HPDE6-E6E7 (cell line): ENCODE measurements at regions not wholly inside any gene's neighbourhood (a gene's known extent, or its start where the extent isn't known, plus 50 kb on each side); places are given as distances from the start of the nearest gene placed in this dataset.

Source experiments
- DNase-seq: peaks from one replicate; pipeline ENCODE4 v3.0.0; 2011; ENCODE audit warnings: missing footprints; ENCODE audit errors: extremely low spot score

DNA sequence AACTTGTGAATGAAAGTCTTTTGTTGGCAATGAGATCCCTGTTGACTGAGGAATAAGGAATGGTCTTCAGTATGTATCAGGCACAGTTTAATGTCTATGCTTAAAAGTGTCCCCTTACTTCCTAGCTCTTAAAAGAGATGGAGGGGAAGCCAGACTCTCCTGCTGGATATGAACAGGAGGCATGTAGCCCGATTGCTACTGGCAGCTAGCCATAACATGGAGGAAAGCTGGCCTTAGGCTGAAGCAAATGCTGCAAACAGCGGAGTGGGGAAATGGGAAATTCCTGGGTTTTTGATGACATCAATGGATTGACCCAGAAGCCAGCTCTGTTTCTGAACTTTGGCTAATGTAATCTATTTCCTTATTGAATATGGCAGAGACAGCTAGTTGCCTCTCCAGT, 266.1 kb downstream of the SLC4A3 start:
- no peak for DNase-seq

DNA sequence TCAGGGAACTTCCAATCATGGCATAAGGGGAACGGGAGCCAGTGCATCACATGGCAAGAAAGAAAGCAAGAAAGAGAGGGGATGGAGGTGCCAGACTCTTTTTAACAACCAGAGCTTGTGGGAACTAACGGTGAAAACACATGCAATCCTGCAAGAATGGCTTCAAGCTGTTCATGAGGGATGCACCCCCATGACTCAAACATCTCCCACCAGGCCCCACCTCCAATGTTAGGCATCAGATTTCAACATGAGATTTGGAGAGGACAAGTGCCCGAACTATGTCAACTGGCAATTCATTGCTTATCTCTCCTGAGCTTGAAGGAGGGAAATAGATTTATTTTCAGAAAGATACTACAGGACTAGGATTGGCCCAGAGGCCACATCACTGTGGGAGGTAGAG, 270.0 kb downstream of the SLC4A3 start:
- no peak for DNase-seq

- DNase-seq = no peak
Measured at GRCh38 chr2:219901155-219901554, 273.7 kb downstream of the SLC4A3 start.

GRCh38 chr2:219902891-219903552, 275.6 kb downstream of the SLC4A3 start:
- DNase-seq = no peak

DNA sequence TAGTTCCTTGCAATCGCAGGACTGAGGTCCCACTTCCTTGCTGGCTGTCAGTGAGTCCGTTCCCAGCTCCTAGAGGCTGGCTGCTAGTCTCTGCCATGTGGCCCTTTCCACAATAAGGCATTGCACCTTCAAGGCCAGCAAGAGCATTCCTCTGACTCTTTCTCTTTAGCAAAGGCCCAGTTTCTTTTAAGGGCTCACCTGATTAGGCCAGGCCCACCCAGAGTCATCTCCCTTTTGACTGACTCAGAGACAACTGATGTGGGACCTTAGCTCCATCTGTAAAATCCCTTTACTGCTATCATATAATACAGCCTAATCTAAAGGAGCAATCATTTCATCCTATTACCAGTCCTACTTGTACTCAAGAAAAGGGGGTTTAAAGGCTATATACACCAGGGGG, 278.2 kb downstream of the SLC4A3 start:
- DNase-seq = no peak

DNA sequence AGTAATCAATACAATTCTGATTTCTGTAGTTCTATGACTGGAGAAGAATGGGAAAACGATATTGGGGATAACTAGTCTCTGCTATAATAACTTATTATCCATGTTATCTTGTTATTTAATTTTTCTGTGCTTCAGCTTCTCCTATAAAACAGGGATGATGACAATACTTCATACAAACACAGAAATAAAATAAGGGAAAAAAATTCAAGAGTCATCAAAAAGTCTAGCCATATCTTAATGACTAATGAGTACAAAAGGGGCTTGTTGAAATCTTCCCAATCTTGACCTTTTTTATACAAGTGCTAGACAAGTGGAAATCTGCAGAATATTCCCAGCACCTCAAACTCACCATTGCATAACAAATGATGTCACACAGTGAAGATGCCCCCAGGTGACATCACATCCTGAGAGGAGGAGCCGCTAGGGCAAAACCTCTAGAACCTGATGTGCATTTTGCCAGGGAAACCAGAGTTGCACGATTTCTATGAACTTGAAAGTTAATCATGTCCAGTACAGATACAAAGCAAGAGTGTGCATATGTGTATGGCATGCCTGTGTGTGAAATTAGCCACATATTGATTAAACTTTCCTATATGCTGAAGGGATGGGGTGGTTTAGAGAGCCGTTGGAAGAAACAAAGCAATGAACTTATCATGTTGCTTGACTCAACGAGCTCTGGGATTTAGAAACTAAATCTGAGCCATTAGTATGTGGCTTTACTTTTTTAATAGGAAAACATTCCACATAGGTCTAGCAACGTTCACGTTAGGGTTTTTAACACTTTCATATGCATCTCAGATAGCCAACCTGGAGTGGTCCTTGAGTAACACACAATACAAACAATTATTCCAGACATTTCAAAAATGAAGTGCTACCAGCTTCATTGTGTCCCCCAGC, 278.9 kb downstream of the SLC4A3 start:
- DNase-seq = no peak

DNA sequence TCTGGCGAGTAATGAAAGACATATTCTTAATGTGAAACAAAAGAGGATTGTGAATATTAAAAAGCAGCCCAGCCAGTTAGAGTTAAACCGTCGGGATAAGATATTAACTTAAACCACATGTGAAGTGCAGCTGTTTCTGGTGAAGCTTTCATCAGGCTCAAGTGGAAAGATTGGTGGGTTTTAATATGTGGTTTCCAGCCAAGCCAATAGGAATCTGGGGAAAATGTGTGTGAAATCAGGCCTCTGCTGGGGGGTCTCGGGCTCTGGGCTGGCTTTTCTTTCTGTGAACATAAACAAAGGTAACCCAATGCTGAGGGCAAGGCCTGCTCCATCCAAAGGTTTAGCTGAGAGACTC, 279.6 kb downstream of the SLC4A3 start:
- no peak for DNase-seq

DNA sequence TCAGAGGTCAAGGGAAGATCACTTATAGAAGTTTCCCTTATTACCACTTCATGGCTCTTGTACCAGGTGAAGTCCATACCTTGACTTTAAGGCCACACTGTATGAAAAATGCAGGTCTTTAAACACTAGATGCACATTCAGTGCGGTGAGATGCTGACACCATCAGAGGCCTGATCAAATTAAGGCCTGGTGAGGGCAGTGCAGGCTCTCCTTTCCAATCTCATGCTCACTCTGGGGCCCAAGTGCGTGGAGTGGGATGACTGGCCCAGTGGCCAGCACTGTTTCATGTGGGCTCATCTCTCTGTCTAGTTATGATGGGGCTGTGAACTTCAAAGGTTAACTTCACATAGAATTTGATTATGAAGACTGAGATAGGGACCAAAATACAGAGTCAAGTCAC, 281.1 kb downstream of the SLC4A3 start:
- DNase-seq = no peak

GRCh38 chr2:219911541-219911940, 284.1 kb downstream of the SLC4A3 start:
- DNase-seq = no peak

DNA sequence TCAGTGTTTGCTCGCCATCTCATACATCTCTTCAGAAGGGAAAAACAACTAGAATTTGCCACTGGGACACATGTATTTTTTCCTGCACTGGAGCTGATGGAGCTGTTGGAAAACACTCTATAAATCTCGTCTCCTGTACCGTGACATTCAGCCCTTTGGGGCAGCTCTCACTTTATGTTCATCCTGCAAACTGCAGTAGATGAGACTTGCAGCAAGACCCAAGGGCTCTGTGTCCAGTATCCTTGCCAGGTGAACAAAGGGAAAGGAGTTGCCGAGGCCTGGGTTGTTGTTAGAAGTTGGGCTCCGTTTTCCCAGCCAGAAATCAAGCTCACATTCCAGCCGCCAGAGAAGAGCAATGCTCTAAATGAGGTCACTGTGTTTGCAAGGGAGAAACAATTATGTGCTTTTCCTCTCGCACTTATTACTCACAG, 285.1 kb downstream of the SLC4A3 start:
- DNase-seq = no peak

DNA sequence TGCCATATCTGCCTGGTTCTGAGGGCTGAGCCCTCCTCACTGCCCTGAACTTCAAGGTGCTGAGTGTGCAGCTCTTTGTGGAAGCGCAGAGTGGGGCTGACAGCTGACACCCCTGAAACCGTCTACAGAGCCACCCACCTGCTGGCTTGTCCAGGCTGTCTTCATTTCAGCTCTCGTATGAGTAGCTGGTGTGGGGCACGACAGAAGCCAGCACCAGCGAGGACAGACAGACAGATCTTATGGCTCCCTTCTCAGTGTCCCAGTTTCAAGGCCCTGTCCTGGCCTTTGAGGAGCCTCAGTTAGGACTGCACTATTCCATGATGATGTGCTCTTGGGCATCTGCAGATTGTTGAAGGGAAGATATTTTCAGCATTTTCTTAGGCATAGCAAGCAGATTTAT, 287.1 kb downstream of the SLC4A3 start:
- no peak for DNase-seq

DNA sequence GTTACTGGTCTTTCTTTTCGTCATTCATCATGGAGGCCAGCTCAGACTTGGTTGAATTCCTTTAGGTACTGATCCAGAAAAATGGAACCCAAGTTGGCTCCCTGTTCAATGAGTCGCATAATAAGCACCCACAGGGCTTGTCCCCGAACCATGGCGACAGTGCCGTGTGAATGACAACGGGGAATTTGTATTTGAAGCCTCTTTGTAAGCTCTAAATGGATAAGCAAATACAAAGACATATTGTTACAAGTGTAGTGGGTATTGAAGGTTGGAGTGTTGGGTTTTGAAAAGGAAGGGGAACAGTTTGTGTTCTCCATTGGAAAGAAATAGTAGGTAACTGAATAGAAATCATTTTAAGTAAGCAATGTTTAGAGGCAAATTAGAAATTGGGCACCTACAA, 288.9 kb downstream of the SLC4A3 start:
- DNase-seq = no peak

- DNase-seq = no peak
Measured at GRCh38 chr2:219916726-219917440, 289.5 kb downstream of the SLC4A3 start.

GRCh38 chr2:219918254-219918653, 290.8 kb downstream of the SLC4A3 start:
- no peak for DNase-seq

GRCh38 chr2:219918944-219919343, 291.5 kb downstream of the SLC4A3 start:
- DNase-seq = no peak

GRCh38 chr2:219919506-219919905, 292.1 kb downstream of the SLC4A3 start:
- DNase-seq = no peak

- no peak for DNase-seq
Measured at GRCh38 chr2:219929835-219930234, 302.4 kb downstream of the SLC4A3 start.

GRCh38 chr2:219939647-219940046, 312.2 kb downstream of the SLC4A3 start:
- no peak for DNase-seq

- DNase-seq = no peak
Measured at GRCh38 chr2:219944866-219945265, 317.4 kb downstream of the SLC4A3 start.

DNA sequence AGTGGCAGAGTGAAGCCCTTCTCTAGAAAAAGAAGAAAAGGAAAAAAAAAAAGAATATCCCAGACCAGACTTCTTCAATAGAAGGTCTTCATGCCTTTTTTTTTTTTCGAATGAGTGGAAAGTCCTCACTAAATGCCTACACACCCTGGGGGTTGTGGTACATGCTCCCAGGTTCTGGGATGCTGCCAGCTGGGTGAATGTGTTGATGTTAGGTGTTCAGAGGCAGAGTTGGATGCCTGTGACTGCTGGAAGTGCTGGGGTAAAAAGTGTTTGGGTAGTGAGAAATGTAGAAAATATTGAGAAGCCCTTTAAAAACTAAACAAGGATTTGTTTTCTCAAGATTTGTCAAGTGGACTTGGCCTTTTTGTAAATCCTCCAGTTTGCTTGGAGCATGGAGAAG, 318.6 kb downstream of the SLC4A3 start:
- no peak for DNase-seq

DNA sequence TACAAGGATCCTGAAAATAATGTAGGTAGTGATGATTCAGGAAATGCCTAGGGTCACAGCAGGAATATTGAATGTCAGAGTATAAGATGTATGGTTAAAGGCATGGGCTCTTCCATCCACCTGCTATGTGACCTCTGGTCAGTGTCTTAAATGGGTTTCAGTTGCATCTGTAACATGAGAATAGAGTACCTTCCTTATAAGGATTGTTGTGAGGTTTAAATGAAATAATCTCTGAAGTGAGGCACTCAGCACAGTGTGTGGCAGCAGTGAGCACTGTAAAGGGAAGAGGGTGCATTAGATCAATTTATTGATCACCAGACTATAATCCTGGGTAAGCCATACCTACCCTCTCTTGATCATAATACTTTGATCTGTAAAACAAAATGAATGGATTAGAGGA, 319.1 kb downstream of the SLC4A3 start:
- DNase-seq = no peak

DNA sequence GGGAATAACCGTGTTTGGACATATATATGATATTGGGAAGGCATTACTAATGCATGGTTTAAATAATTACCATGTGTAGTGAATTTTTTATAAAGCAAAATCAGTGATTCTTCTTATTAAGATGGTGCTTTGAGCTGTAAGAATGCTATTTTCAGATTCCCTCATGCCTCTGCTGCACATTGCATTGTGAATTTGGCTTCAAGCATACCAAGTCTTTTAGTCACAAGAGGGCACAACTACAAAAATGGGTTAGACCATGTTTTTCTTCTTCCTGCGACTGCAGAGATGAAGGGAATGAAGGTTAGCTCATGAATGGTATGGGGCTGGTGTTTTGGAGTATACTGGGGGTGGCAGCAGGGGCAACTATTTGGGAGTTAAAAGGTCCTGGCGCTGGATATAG, 320.1 kb downstream of the SLC4A3 start:
- no peak for DNase-seq

GRCh38 chr2:219949053-219949452, 321.6 kb downstream of the SLC4A3 start:
- DNase-seq = no peak
